ENCODE measurements at regions not wholly inside any gene's neighbourhood (a gene's known extent, or its start where the extent isn't known, plus 50 kb on each side); places are given as distances from the start of the nearest gene placed in this dataset.

DNA sequence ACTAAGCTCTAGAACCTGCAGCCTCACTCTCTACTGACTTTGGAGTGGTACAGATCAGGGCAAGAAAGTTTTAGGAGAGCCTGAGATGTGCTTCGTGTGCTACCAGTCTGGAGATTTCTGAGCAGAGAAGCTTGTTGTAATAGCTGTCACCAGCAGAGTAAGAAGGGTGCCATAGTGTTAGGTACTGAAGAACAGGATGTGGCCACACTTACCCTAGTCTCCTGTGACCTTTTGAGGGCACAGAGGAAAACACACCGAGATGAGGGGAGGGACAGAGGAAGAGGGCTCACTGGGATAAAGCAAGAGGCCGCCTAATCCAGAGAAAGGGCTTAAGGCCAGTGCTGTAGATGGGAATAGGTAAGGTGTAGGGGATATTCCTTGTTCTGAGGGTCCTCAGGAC, 146.2 kb upstream of the MTPN start:
- TF ChIP-seq, protein P1, sequence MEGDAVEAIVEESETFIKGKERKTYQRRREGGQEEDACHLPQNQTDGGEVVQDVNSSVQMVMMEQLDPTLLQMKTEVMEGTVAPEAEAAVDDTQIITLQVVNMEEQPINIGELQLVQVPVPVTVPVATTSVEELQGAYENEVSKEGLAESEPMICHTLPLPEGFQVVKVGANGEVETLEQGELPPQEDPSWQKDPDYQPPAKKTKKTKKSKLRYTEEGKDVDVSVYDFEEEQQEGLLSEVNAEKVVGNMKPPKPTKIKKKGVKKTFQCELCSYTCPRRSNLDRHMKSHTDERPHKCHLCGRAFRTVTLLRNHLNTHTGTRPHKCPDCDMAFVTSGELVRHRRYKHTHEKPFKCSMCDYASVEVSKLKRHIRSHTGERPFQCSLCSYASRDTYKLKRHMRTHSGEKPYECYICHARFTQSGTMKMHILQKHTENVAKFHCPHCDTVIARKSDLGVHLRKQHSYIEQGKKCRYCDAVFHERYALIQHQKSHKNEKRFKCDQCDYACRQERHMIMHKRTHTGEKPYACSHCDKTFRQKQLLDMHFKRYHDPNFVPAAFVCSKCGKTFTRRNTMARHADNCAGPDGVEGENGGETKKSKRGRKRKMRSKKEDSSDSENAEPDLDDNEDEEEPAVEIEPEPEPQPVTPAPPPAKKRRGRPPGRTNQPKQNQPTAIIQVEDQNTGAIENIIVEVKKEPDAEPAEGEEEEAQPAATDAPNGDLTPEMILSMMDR (IDR thresholded peaks at IDR 0.05; ENCODE audit: insufficient read depth, low read length, poor library complexity, severe bottlenecking) = no peak
- TF ChIP-seq EZH2phosphoT487 (conservative IDR thresholded peaks at IDR 0.05; ENCODE audit: low read length) = no peak
